Fibroblast of pulmonary artery (primary cell): ENCODE measurements at regions not wholly inside any gene's neighbourhood (a gene's known extent, or its start where the extent isn't known, plus 50 kb on each side); places are given as distances from the start of the nearest gene placed in this dataset.

Source experiments
- DNase-seq: peaks from one replicate; pipeline ENCODE4 v3.0.0-alpha.2; 2010; ENCODE audit warnings: low read depth
- H3K4me3 ChIP-seq: replicated peaks from 2 replicates; pipeline ENCODE4 v1.5.1; 2011; ENCODE audit warnings: low read depth, mild to moderate bottlenecking, control low read depth, low read length, moderate library complexity
- TF ChIP-seq, protein P1 (sequence below): IDR thresholded peaks from 2 replicates; pipeline ENCODE4 v1.5.1; 2011; ENCODE audit warnings: mild to moderate bottlenecking, control low read depth, low read length, inconsistent platforms; ENCODE audit errors: missing control alignments

DNA sequence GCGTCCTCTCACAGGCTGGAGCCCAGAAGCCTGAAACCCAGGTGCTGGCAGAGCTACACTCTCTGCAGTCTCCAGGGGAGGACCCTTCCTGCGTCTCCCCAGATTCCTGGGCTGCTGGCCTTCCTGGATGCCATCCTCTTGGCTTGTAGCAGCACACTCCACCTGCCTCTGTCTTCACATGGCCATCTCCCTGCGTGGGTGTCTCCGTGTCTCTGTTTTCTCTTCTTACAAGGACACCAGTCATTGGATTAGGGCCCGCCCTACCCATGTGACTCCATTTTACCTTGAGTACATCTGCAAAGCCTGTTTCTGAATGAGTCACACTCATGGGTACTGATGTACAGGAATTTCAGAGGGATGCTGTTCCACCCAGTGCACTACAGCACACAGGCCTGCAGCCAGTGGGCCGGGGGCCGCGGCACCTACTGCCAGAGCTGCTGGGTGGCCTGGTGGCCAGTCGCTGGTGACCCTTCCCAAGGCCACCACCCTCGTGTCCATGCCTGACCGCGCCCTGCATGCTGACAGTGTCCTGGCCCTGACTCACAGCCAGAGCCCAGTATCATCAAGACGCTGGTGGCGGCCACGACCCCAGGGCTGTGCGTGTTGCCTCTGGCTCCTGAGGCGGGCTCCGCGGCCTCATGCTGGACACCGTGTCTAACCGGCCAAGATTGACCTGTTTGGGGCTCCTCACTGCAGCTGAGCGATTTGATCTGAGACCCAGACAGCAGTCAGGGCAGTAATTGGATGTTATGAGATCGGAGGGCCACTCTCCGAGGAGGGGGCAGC, 63.6 kb upstream of the NKX1-1 start:
- no peak overlapping the region for H3K4me3 ChIP-seq
- TF ChIP-seq, protein P1, sequence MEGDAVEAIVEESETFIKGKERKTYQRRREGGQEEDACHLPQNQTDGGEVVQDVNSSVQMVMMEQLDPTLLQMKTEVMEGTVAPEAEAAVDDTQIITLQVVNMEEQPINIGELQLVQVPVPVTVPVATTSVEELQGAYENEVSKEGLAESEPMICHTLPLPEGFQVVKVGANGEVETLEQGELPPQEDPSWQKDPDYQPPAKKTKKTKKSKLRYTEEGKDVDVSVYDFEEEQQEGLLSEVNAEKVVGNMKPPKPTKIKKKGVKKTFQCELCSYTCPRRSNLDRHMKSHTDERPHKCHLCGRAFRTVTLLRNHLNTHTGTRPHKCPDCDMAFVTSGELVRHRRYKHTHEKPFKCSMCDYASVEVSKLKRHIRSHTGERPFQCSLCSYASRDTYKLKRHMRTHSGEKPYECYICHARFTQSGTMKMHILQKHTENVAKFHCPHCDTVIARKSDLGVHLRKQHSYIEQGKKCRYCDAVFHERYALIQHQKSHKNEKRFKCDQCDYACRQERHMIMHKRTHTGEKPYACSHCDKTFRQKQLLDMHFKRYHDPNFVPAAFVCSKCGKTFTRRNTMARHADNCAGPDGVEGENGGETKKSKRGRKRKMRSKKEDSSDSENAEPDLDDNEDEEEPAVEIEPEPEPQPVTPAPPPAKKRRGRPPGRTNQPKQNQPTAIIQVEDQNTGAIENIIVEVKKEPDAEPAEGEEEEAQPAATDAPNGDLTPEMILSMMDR, result no peak
- DNase-seq, result no peak

DNA sequence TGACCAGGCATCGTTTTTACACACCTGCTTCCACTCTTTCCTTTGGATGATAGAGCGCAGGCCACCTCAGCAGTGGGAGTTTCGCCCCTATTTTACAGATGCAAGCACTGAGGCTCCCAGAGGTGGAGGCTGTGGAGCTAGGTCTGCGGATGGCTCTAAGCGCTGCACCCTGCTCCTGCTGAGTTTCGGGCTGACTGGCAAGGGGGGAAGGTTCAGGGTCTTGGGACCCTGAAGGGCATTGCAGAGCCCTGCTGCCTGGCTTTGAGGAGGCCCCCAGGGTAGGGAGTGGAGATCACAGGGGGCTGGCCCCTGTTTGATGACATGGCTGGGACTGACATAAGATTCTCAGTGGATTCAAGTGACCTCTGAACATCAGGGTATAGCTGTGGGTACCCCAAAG, 62.8 kb upstream of the NKX1-1 start:
- TF ChIP-seq, protein P1, result no peak
- DNase-seq, result no peak
- H3K4me3 ChIP-seq, result no peak overlapping the region

DNA sequence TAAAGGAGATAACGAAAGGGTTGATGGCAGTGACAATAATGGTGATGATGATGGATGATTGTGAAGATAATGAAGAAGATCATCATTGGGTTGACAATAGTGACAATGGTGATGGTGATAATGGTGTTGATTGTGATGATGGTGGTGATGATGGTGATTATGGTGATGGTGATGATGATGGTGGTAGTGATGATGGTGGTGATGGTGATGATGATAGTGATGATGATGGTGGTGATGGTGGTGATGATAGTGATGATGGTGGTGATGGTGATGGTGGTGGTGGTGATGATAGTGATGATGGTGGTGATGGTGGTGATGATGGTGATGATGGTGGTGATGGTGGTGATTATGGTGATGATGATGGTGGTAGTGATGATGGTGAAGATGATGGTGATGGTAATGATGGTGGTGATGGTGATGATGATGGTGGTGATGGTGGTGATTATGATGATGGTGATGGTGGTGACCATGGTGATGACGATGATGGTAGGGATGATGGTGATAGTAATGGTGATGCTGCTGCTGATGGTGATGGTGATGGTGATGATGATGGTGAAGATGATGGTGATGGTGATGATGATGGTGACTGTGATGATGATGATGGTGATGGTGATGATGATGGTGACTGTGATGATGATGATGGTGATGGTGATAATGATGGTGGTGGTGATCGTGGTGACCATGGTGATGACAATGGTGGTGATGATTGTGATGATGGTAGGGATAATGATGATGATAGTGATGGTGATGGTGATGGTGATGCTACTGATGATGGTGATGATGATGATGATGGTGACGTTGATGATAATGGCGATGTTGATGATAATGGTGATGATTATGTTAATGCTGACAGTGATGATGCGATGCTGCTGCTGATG, 61.6 kb upstream of the NKX1-1 start:
- DNase-seq, result no peak
- H3K4me3 ChIP-seq, result no peak overlapping the region
- TF ChIP-seq, protein P1, result no peak

DNA sequence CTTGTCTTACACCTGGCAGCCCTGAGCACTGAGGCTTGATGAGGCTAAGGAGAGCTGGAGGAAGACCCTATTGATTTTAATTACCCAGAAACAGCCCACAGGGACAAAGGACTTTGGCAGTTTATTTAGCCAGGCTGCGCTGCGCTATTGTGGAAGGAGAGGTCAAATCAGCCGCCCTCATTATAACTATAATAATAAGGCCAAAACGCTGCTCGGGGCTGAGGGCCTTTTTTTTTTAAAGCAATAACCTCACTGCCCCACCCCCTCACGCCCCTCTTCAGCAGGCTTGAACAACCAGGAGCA, 60.6 kb upstream of the NKX1-1 start:
- TF ChIP-seq, protein P1, result no peak
- DNase-seq, result no peak
- no peak overlapping the region for H3K4me3 ChIP-seq

DNA sequence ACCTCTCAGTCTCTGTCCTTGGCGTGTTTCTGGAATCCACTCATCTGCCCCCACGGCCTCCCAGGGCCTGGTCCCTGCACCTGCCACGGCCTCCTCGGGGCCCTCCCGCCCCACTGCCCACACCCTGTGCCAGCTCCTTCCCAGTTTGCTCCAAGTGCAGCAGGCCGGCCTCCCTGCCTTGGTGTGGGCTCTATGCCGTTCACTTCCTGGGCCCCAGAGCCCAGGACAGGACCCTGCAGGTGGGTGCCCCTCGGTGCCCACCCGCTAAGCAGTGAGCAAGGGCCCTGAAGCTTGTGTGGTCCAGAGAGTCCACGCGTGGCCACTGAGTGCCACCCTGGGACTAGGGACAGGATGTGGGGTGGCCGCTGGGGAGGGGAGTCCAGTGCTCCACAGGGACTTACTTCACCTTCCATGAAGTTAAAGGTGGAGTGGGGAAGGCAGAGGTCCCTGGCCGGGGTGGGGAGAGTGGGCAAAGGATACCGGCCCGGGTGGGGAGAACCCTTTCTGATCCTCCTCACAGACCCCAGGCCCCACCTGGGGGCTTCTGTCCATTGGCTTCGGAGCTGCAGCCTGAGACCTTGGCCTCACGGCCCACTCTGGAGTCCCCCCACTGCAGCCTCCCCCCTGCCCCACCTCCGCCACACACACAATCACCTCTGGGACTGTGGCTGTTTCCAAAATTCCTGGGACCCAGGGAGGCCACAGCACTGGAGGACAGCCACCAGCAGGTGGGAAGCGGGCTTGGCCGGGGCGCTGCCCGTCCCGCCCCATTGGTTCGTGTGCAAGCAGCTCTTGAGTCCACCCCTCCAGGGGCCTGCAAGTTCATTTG, 60.0 kb upstream of the NKX1-1 start:
- TF ChIP-seq, protein P1, result no peak
- DNase-seq, result no peak

DNA sequence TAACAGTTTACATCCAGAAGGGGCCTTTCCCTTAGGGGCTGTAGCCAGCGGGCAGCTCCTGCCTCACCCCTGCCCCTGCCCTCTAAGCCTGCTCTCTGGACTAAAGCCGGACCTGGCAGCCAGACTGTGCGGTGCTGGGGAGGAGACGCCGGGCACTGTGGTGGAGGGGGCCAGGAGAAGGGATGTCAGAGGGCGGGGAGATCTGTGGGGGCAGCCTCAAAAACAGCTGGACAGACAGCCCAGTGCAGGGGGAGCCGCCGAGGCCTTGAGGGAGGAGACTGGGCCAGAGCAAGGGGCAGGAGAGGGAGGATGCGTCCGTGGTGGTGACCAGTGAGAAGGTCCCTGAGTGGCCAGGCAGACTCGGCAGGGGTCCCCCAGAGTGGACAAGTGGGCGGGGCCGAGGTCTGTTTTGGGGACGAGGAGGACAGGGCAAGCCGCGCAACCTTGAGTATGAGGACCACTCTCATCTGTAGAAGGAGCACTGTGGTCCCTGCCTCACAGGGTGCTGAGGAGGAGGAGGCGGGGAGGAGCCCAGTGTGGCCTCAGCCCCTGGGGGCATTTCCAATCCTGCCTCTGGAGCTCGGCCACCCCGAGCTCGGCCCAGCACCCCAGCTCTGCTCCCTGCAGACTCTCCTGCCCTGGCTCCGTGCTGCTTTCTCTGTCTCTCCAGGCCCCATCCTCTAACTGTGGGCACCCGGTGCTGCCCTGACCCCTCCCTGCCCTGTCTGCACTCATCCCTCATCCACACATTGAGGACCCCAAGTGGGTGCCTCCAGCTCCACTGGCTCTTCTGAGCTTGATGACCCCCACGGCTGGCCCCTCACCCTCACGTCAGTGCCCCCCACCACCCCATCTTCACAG, 59.2 kb upstream of the NKX1-1 start:
- TF ChIP-seq, protein P1, result no peak
- no peak overlapping the region for H3K4me3 ChIP-seq
- no peak for DNase-seq

More for the DNA sequence above, 60.0 kb upstream of the NKX1-1 start:
- no peak overlapping the region for H3K4me3 ChIP-seq
